Stimulated activated CD4-positive, alpha-beta T cell treated with anti-CD3 and anti-CD28 coated beads, TNF-alpha, amount 100 ng/mL, for 1 hour (primary cell): ENCODE measurements at regions not wholly inside any gene's neighbourhood (a gene's known extent, or its start where the extent isn't known, plus 50 kb on each side); places are given as distances from the start of the nearest gene placed in this dataset.

ENCODE experiments used
- DNase-seq, 3 donors: peaks; one replicate each; pipeline ENCODE4 v3.0.0-alpha.2; 2020; ENCODE audit warnings: low read depth in 3 of 3, low spot score in 1 of 3

GRCh38 chr2:220452561-220452960 is 825.1 kb downstream of the SLC4A3 start:
- no peak for DNase-seq

- no peak for DNase-seq
Measured at GRCh38 chr2:220455351-220455990, 828.0 kb downstream of the SLC4A3 start.

GRCh38 chr2:220458051-220458450 is 830.6 kb downstream of the SLC4A3 start:
- no peak for DNase-seq

GRCh38 chr2:220460257-220460985 is 833.0 kb downstream of the SLC4A3 start:
- DNase-seq, result no peak

DNA sequence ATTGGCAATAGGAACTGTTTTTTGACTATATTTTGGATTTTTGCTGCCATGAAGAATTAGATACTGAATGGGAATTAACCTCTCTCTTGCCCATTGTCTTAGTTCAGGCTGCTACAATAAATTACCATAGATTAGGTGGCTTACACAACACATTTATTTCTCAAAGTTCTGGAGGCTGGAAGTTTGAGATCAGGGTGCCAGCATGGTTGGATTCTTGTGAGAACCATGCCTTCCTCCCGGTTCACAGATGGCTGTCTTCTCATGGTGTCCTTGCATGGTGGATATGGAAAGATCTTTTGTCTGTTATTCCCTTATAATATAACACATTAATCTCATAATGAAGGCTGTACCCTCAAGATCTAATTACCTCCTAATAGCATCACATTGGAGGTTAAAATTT is 836.4 kb downstream of the SLC4A3 start:
- DNase-seq, result no peak

GRCh38 chr2:220465700-220466099 is 838.3 kb downstream of the SLC4A3 start:
- DNase-seq, result no peak

DNA sequence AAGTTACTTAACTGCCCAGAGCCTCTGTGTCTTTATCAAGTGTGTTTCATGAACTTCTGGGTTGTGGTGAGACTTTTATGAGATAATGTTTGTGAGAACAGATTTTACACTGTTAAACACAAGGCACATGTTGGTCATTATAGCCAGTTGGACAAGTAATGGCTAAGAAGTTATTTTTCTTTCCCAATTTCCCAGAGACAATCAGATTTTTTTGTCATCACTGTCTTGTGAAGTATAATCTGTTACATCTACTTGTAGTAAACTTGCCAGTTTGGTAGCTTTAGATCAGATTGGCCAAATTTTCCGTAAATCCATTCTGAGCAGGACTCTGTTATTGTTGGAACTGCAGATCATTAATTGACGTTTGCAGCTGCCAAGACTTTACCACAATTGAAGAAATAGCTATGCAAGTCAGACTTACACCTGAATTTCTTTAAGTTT is 838.8 kb downstream of the SLC4A3 start:
- no peak for DNase-seq

GRCh38 chr2:220469201-220469600 is 841.8 kb downstream of the SLC4A3 start:
- no peak for DNase-seq

- no peak for DNase-seq
Measured at GRCh38 chr2:220473611-220474010, 846.2 kb downstream of the SLC4A3 start.

- no peak for DNase-seq
Measured at GRCh38 chr2:220476877-220477276, 849.4 kb downstream of the SLC4A3 start.

GRCh38 chr2:220478305-220479058 is 851.1 kb downstream of the SLC4A3 start:
- DNase-seq, result no peak

DNA sequence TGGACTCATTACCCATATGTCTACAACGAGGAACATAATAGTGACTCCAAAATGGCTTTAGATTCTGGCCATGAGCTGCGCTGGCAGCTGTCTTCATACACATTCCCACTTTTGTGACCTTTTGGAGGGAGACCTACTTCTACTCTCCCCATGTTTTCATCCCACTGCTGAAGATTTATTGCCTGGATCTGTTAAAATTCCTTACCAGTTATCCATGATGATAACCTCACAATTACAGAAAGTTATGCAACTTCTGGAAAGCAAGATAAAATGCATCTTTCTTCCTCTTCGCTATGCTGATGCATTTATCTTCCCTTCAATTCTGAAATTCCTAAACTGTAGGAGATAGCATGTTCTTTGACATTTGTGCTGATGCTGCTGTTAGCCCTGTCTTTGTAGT is 855.3 kb downstream of the SLC4A3 start:
- no peak for DNase-seq

DNA sequence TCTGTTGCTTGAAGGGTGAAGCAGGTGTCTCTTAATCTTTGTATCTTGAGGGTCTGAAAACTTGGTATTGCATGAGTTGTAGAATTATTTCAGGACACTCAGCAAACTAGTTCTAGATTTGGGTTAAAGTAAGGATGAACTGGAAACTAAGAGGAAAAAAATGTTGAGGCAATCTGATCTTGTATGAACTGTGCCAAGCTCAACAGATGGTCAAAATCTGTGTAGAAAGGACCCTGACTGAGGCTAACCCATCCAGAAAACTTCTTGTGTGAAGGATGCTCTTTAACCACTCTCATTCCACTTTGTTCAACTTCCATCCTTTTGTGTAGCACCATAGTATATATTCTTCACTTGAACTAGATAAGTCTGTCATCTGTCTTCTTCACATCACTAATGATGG is 861.7 kb downstream of the SLC4A3 start:
- DNase-seq, result no peak

DNA sequence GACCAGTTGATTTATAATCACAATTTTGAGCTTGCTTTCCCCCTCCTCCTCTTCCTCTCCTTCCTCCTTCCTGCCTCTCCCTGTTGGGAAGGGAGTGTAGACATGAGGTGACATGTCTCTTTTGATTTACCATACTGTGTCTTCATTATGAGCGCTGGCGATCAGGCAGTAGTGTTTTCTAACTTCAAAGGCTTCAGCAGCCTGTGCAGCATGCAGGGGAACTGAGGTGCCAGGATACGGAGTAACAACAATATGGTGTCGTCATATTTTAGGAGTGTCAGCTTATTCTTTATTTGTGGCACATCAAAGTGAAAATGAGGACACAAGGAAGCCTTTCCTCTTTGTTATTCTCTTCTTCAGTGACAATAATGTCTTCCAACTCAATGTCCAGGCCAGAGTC is 864.2 kb downstream of the SLC4A3 start:
- DNase-seq, result no peak

- DNase-seq, result no peak
Measured at GRCh38 chr2:220493871-220494525, 866.6 kb downstream of the SLC4A3 start.

- DNase-seq, result no peak
Measured at GRCh38 chr2:220496513-220496912, 869.1 kb downstream of the SLC4A3 start.

- DNase-seq, result no peak
Measured at GRCh38 chr2:220499225-220499624, 871.8 kb downstream of the SLC4A3 start.

GRCh38 chr2:220502539-220502938 is 875.1 kb downstream of the SLC4A3 start:
- DNase-seq, result no peak

- DNase-seq, result no peak
Measured at GRCh38 chr2:220503431-220503830, 876.0 kb downstream of the SLC4A3 start.

GRCh38 chr2:220504938-220505503 is 877.6 kb downstream of the SLC4A3 start:
- no peak for DNase-seq

DNA sequence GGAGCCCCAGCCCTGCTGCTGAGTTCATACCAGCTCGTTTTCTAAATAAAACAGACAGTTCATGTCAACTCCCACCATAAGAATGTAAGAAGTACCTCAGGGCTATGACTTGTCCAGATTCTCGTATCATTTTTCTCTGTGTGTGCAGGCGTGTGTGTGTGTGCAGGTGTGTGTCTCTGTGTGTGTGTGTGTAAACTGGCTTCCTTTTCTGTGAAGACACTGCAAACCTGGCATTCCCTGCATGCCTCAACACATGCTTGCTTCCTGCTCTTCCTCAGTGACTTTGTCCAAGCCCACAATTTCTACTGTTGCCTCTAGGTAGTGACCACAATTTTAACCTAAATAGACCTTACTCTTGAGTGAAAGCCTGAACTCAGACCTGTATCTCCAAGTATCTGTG is 879.0 kb downstream of the SLC4A3 start:
- DNase-seq, result no peak
